ENCODE measurements at regions not wholly inside any gene's neighbourhood (a gene's known extent, or its start where the extent isn't known, plus 50 kb on each side); places are given as distances from the start of the nearest gene placed in this dataset.

DNA sequence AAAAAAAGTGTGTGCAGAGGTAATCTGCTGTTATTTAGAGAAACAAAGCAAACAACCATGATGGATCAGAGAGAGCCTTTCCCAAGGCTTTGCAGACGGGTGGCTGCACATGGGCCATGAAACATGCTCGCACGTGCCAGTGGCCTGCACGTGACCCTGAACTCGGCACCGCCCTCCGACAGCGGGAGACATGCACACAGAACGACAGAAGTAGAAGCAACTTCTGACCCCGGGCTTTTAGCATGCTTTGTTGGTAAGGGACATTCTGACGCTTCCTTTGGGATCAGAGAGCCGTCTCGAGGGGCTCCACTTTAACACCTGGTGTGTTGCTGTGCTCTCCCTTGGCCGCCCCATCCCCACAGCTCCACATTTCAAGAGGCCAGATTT, 112.5 kb downstream of the KCNF1 start:
- H3F3A ChIP-seq (ENCODE audit: insufficient read depth, low read depth) = peaks cover 13% of the 10 kb centered on the region
- POLR2A ChIA-PET (ENCODE audit: unreplicated experiment) = no interaction called here
- H3K4me1 ChIP-seq (replicated peaks; ENCODE audit: insufficient read depth) = peaks cover 29% of the 10 kb centered on the region
- H3K9me3 ChIP-seq (ENCODE audit: insufficient read depth, low read depth) = no peaks in the 10 kb centered on the region
- no peaks in the 10 kb centered on the region for H3K79me2 ChIP-seq (ENCODE audit: low read depth)
- no peaks in the 10 kb centered on the region for H3K9me2 ChIP-seq (ENCODE audit: insufficient read depth)
- no peaks in the 10 kb centered on the region for H3K27me3 ChIP-seq (ENCODE audit: insufficient read depth, low read depth)
- no peak overlapping the region for H3K4me2 ChIP-seq
- no TSS peak for BruUV-seq (replicated peaks)
- H3K4me3 ChIP-seq = no peak overlapping the region
- intact Hi-C loops (cut with micrococcal nuclease; ENCODE audit: unreplicated experiment) = no loop called here
- H2AFZ ChIP-seq = no peak overlapping the region
- no peak for TF ChIP-seq EZH2 (IDR thresholded peaks at IDR 0.05; ENCODE audit: low read depth)
- TF ChIP-seq, protein P1, sequence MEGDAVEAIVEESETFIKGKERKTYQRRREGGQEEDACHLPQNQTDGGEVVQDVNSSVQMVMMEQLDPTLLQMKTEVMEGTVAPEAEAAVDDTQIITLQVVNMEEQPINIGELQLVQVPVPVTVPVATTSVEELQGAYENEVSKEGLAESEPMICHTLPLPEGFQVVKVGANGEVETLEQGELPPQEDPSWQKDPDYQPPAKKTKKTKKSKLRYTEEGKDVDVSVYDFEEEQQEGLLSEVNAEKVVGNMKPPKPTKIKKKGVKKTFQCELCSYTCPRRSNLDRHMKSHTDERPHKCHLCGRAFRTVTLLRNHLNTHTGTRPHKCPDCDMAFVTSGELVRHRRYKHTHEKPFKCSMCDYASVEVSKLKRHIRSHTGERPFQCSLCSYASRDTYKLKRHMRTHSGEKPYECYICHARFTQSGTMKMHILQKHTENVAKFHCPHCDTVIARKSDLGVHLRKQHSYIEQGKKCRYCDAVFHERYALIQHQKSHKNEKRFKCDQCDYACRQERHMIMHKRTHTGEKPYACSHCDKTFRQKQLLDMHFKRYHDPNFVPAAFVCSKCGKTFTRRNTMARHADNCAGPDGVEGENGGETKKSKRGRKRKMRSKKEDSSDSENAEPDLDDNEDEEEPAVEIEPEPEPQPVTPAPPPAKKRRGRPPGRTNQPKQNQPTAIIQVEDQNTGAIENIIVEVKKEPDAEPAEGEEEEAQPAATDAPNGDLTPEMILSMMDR (conservative IDR thresholded peaks at IDR 0.05) = no peak
- no peaks in the 10 kb centered on the region for H3K36me3 ChIP-seq (ENCODE audit: low read depth)
- no peak for DNase-seq
- no peaks in the 10 kb centered on the region for H4K20me1 ChIP-seq (ENCODE audit: insufficient read depth)
- CTCF ChIA-PET = no interaction called here
- no peak overlapping the region for H3K27ac ChIP-seq

DNA sequence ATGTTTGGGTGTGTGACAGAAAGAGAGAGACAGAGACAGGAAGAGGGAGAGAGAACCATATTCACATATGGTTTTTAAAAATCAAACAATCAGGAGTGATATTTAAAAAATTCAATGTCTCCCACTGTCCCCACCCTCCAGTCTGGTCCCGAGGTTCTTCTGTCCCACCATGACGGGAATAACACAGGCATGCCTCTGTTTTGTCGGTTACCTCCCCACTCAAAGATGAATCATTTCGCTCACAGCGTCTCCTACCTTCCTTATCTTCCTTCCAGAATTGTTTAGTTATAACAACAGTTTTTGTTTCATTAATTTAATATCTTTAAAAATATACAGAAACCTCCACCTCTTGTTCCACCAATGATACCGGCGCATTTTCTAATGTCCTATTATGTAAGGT, 113.0 kb downstream of the KCNF1 start:
- Histone ChIP-seq H3K36me3 (ENCODE audit: low read depth) (no peaks in the 10 kb centered on the region), H3K27me3 (ENCODE audit: insufficient read depth, low read depth) (no peaks in the 10 kb centered on the region), H3F3A (ENCODE audit: insufficient read depth, low read depth) (peaks cover 13% of the 10 kb centered on the region), H2AFZ (no peak overlapping the region), H4K20me1 (ENCODE audit: insufficient read depth) (no peaks in the 10 kb centered on the region), H3K4me1 (replicated peaks; ENCODE audit: insufficient read depth) (peaks cover 29% of the 10 kb centered on the region), H3K4me3 (no peak overlapping the region), H3K27ac (no peak overlapping the region), H3K79me2 (ENCODE audit: low read depth) (no peaks in the 10 kb centered on the region), H3K9me3 (ENCODE audit: insufficient read depth, low read depth) (no peaks in the 10 kb centered on the region), H3K4me2 (no peak overlapping the region), H3K9me2 (ENCODE audit: insufficient read depth) (no peaks in the 10 kb centered on the region)
- no peak for DNase-seq
- TF ChIP-seq, protein P1 (conservative IDR thresholded peaks at IDR 0.05) = no peak
- no peak for TF ChIP-seq EZH2 (IDR thresholded peaks at IDR 0.05; ENCODE audit: low read depth)
- POLR2A ChIA-PET (ENCODE audit: unreplicated experiment) = no interaction called here
- BruUV-seq (replicated peaks) = no TSS peak
- CTCF ChIA-PET = no interaction called here
- intact Hi-C loops (cut with micrococcal nuclease; ENCODE audit: unreplicated experiment) = loop anchor here (5.0 kb wide), 1 partner anchor 187 kb away; no protein-coding TSS in a partner anchor

DNA sequence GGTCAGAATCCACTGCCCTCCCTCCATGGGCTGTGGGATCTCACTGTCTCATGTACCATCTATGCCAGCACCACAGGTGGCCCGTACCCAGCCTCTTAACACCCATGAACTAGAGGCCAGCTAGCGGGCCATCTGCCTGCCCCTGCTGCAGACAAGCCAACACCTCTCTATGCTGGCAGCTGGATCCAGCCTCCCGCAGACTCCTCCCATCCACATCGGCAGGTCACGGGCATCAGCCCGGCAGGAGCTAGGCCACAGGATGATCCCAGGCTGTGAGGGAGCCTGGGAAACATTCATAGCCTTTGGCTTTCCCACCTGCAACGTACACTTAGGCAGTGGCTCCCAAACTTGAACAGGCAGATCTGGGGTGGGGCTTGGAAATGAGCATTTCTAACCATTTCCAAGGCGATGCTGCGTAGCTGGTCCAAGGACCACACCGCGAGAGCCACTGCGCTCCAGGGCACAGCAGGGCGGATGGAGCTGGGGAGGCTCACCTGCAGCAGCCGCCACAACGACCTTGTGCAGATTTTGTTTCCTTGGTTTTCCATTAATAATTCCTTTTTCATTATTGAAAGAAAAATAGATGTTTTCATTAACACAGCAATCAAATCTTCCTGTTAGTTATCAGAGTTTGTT, 114.7 kb downstream of the KCNF1 start:
- H3F3A ChIP-seq (ENCODE audit: insufficient read depth, low read depth) = peaks cover 9% of the 10 kb centered on the region
- CTCF ChIA-PET = no interaction called here
- H3K4me1 ChIP-seq (replicated peaks; ENCODE audit: insufficient read depth) = peaks cover 25% of the 10 kb centered on the region

More for the DNA sequence above, 114.7 kb downstream of the KCNF1 start:
- no peak overlapping the region for H3K4me3 ChIP-seq
- H2AFZ ChIP-seq = peak overlapping the region; percentile 55; the same call in 1 of the 2 replicates
- BruUV-seq (replicated peaks) = no TSS peak
- no peaks in the 10 kb centered on the region for H3K79me2 ChIP-seq (ENCODE audit: low read depth)
- H3K27me3 ChIP-seq (ENCODE audit: insufficient read depth, low read depth) = no peaks in the 10 kb centered on the region
- no peak for TF ChIP-seq EZH2 (IDR thresholded peaks at IDR 0.05; ENCODE audit: low read depth)
- TF ChIP-seq, protein P1 (conservative IDR thresholded peaks at IDR 0.05) = no peak
- no peaks in the 10 kb centered on the region for H3K9me2 ChIP-seq (ENCODE audit: insufficient read depth)
- DNase-seq = no peak
- H3K4me2 ChIP-seq = no peak overlapping the region
- intact Hi-C loops (cut with micrococcal nuclease; ENCODE audit: unreplicated experiment) = loop anchor here (5.0 kb wide), 1 partner anchor 189 kb away; no protein-coding TSS in a partner anchor
- H3K36me3 ChIP-seq (ENCODE audit: low read depth) = no peaks in the 10 kb centered on the region
- H4K20me1 ChIP-seq (ENCODE audit: insufficient read depth) = no peaks in the 10 kb centered on the region
- H3K27ac ChIP-seq = no peak overlapping the region
- POLR2A ChIA-PET (ENCODE audit: unreplicated experiment) = no interaction called here
- H3K9me3 ChIP-seq (ENCODE audit: insufficient read depth, low read depth) = no peaks in the 10 kb centered on the region
